ENCODE measurements at regions not wholly inside any gene's neighbourhood (a gene's known extent, or its start where the extent isn't known, plus 50 kb on each side); places are given as distances from the start of the nearest gene placed in this dataset.

- no peak for FAIRE-seq
These were observed 242.1 kb upstream of the DYNLRB2 start for GRCh38 chr16:80298676-80299075.

GRCh38 chr16:80296034-80296433 is 244.8 kb upstream of the DYNLRB2 start:
- no peak for FAIRE-seq

GRCh38 chr16:80294172-80294571 is 246.6 kb upstream of the DYNLRB2 start:
- FAIRE-seq, result no peak

- no peak for FAIRE-seq
These were observed 252.2 kb upstream of the DYNLRB2 start for GRCh38 chr16:80288616-80289015.

- no peak for FAIRE-seq
These were observed 253.1 kb upstream of the DYNLRB2 start for GRCh38 chr16:80287674-80288073.

GRCh38 chr16:80285104-80285503 is 255.7 kb upstream of the DYNLRB2 start:
- FAIRE-seq, result no peak

- no peak for FAIRE-seq
These were observed 257.1 kb upstream of the DYNLRB2 start for GRCh38 chr16:80283466-80284392.

GRCh38 chr16:80280557-80280956 is 260.2 kb upstream of the DYNLRB2 start:
- no peak for FAIRE-seq

- no peak for FAIRE-seq
These were observed 261.1 kb upstream of the DYNLRB2 start for GRCh38 chr16:80279656-80280055.

- FAIRE-seq, result no peak
These were observed 263.6 kb upstream of the DYNLRB2 start for GRCh38 chr16:80277182-80277581.

GRCh38 chr16:80274576-80275191 is 266.1 kb upstream of the DYNLRB2 start:
- no peak for FAIRE-seq

- no peak for FAIRE-seq
These were observed 266.9 kb upstream of the DYNLRB2 start for GRCh38 chr16:80273635-80274538.

GRCh38 chr16:80265624-80266306 is 275.0 kb upstream of the DYNLRB2 start:
- no peak for FAIRE-seq

GRCh38 chr16:80263848-80264694 is 276.7 kb upstream of the DYNLRB2 start:
- no peak for FAIRE-seq

- FAIRE-seq, result no peak
These were observed 277.5 kb upstream of the DYNLRB2 start for GRCh38 chr16:80263181-80263823.

- FAIRE-seq, result no peak
These were observed 279.9 kb upstream of the DYNLRB2 start for GRCh38 chr16:80260906-80261311.

- no peak for FAIRE-seq
These were observed 281.4 kb upstream of the DYNLRB2 start for GRCh38 chr16:80259290-80259805.

GRCh38 chr16:80258407-80258806 is 282.4 kb upstream of the DYNLRB2 start:
- FAIRE-seq, result no peak

- FAIRE-seq, result no peak
These were observed 285.8 kb upstream of the DYNLRB2 start for GRCh38 chr16:80254970-80255369.

GRCh38 chr16:80253741-80254140 is 287.1 kb upstream of the DYNLRB2 start:
- no peak for FAIRE-seq

GRCh38 chr16:80250381-80250780 is 290.4 kb upstream of the DYNLRB2 start:
- no peak for FAIRE-seq
